Suprapubic skin (tissue), 4 donors: ENCODE measurements at regions not wholly inside any gene's neighbourhood (a gene's known extent, or its start where the extent isn't known, plus 50 kb on each side); places are given as distances from the start of the nearest gene placed in this dataset.

Source experiments
- EP300 ChIP-seq: sonication (generic); formaldehyde crosslinking; IDR thresholded peaks from one replicate; pipeline ENCODE4 v1.6.1; 2017; ENCODE audit warnings: antibody characterized with exemption
- POLR2A ChIP-seq, 2 donors: fragments of 450-650 bp; IDR thresholded peaks; one replicate each; pipeline ENCODE4 v1.6.1; 2017; ENCODE audit warnings: antibody characterized with exemption in 2 of 2, mild to moderate bottlenecking in 2 of 2, moderate library complexity in 2 of 2
- POLR2AphosphoS5 ChIP-seq, 3 donors: sonication (generic); formaldehyde crosslinking; IDR thresholded peaks; one replicate each; pipeline ENCODE4 v1.6.1; 2017; ENCODE audit warnings: antibody characterized with exemption in 3 of 3
- TF ChIP-seq, protein P1 (sequence below), 2 donors: fragments of 200-600 bp in 1 of 2; fragments of 450-650 bp in 1 of 2; sonication (generic) in 1 of 2; IDR thresholded peaks; one replicate each; pipeline ENCODE4 v1.5.1; 2016 to 2019; ENCODE audit warnings: antibody characterized with exemption in 2 of 2, mild to moderate bottlenecking in 1 of 2, moderate library complexity in 1 of 2

GRCh38 chr12:5259523-5259922 is 172.4 kb upstream of the NTF3 start:
- TF ChIP-seq, protein P1, sequence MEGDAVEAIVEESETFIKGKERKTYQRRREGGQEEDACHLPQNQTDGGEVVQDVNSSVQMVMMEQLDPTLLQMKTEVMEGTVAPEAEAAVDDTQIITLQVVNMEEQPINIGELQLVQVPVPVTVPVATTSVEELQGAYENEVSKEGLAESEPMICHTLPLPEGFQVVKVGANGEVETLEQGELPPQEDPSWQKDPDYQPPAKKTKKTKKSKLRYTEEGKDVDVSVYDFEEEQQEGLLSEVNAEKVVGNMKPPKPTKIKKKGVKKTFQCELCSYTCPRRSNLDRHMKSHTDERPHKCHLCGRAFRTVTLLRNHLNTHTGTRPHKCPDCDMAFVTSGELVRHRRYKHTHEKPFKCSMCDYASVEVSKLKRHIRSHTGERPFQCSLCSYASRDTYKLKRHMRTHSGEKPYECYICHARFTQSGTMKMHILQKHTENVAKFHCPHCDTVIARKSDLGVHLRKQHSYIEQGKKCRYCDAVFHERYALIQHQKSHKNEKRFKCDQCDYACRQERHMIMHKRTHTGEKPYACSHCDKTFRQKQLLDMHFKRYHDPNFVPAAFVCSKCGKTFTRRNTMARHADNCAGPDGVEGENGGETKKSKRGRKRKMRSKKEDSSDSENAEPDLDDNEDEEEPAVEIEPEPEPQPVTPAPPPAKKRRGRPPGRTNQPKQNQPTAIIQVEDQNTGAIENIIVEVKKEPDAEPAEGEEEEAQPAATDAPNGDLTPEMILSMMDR (IDR thresholded peaks at IDR 0.05), result no peak
- TF ChIP-seq POLR2A (IDR thresholded peaks at IDR 0.05) (no peak), POLR2AphosphoS5 (IDR thresholded peaks at IDR 0.05) (no peak), EP300 (no peak)
